Activated T-helper 17 cell treated with anti-CD3 and anti-CD28 coated beads, Interleukin-2, amount 50 U/mL, for 72 hours (primary cell): ENCODE measurements at regions not wholly inside any gene's neighbourhood (a gene's known extent, or its start where the extent isn't known, plus 50 kb on each side); places are given as distances from the start of the nearest gene placed in this dataset.

Source experiments
- ATAC-seq: fragments of 150-1000 bp; cut with Tn5 transposase; replicated peaks from 2 replicates; pipeline ENCODE4 v1.10.0; 2021; ENCODE audit warnings: mild to moderate bottlenecking, moderate library complexity
- H3K27ac Mint-ChIP-seq: one replicate; pipeline ENCODE4 v1.8.0; 2022; ENCODE audit warnings: mixed read lengths
- H3K27me3 Mint-ChIP-seq: one replicate; pipeline ENCODE4 v1.8.0; 2022; ENCODE audit warnings: mixed read lengths
- H3K36me3 Mint-ChIP-seq: one replicate; pipeline ENCODE4 v1.8.0; 2022; ENCODE audit warnings: low read depth, mild to moderate bottlenecking, mixed read lengths
- H3K4me1 Mint-ChIP-seq: one replicate; pipeline ENCODE4 v1.8.0; 2022; ENCODE audit warnings: mixed read lengths
- H3K4me3 Mint-ChIP-seq: one replicate; pipeline ENCODE4 v1.8.0; 2022; ENCODE audit warnings: mild to moderate bottlenecking, mixed read lengths
- H3K9me3 Mint-ChIP-seq: one replicate; pipeline ENCODE4 v1.8.0; 2022; ENCODE audit warnings: mixed read lengths

DNA sequence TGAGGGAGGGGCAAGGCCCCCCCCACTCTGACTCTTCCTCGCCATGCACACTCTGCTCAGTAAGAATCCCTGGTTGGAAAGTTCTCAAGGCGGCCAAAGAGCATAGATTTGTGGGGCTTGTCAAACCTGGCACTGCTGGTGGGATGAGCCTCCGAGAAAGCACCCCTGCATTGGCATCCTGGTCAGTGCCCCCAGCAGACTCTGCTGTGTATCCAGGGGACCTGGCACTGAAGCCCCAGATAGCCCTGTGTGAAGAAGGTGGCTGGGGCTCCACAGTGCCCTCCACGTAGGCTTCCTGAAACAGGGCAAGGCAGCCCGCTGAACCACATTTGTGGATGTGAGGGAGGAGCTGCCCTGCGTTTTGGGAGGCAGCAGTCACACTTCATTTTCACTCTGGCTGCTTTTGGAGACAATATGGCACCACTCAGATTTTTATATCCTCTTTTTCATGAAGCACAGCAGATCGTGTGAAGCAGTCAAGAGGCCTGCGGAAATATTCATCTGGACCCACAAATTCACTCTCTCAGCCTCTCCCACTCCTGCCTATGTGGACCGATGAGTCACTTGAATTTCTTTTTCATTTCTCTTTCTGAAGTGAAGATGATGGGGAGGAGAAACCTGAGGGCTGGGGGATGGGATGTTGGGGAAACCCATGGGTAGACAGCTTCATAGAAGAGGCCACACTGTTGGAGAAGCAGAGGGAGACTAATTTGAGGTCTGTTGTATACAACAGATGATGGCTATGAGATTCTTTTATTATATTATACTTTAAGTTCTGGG, 88.7 kb upstream of the BCL6 start:
- Mint-ChIP-seq H3K4me3 (peak overlapping the region; percentile 3), H3K27ac (no peak overlapping the region), H3K4me1 (peaks cover 13% of the 10 kb centered on the region), H3K9me3 (peaks cover 8% of the 10 kb centered on the region), H3K36me3 (no peaks in the 10 kb centered on the region), H3K27me3 (no peaks in the 10 kb centered on the region)
- peak; percentile 84 for ATAC-seq

DNA sequence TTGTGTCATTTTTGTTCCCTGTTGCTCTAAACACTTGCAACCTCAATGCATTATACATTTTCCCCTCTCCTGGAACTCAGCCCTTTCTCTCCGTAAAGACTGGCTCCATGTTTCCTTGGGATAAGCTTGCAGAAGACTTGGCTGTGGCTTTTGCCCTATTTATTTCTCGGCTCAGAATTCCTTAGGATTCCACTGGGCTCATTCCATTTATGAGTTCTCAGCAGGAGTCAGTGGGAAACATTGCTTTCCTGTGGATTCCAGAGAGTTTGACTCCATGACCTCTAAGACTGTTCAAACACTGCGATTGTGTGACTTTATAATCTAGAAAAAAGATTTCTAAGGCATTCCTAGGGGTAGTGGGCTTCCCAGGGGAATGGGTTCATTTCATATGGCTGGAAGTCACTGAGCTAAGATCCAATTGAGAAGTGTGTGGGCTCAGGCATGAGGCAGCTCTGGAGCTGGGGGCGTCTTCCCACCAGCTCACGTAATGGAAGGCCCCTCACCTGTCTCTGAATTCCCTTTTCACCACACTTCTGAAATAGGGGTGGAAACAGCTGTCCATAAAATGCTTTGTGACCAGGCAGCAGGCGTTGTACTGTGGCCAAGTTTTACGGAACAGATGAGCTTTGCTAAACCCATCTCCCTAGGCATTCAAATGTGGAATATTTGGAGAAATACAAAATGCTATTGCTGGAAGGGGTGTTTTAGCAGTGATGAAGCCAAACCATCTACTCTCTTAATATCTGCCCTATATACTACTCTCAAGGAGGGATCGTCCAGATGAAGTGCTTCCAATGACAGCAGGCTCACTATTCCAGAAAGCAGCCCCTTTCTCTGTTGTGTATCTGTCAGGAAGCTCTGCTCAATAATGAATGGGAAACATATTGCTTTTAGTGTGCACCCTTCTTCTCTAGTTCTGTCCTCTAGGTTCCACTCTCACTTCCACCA, 91.8 kb upstream of the BCL6 start:
- Mint-ChIP-seq H3K4me1 (peaks cover 17% of the 10 kb centered on the region), H3K9me3 (peaks cover 3% of the 10 kb centered on the region), H3K36me3 (no peaks in the 10 kb centered on the region), H3K27ac (no peak overlapping the region), H3K4me3 (no peak overlapping the region), H3K27me3 (no peaks in the 10 kb centered on the region)
- ATAC-seq, result no peak

DNA sequence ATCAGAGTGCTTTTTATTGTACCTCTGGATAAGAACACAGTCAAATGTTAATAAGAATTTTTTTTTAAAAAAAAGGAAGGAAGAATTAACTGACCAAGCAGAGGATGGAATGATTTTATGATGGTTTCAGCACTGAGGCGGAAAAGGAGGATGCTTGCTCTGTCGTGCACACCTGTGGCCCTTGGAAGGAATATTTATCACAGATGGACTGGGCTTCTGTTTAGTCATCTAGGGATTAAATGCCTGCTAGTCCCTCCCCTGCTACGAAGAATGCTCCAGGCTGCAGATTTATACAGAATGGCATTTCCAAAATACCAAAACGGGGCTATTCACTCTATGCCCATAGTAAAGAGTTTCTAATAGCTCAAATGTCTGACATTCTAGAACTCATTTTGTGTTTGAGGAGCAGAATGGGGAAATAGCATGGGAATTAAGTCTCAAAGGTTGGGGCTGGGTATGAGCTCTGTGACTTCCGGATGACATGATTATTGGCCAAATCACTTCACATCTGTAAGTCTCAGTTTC, 92.8 kb upstream of the BCL6 start:
- Mint-ChIP-seq H3K4me1 (peaks cover 13% of the 10 kb centered on the region), H3K27me3 (no peaks in the 10 kb centered on the region), H3K4me3 (no peak overlapping the region), H3K36me3 (no peaks in the 10 kb centered on the region), H3K9me3 (peaks cover 3% of the 10 kb centered on the region), H3K27ac (no peak overlapping the region)
- no peak for ATAC-seq

DNA sequence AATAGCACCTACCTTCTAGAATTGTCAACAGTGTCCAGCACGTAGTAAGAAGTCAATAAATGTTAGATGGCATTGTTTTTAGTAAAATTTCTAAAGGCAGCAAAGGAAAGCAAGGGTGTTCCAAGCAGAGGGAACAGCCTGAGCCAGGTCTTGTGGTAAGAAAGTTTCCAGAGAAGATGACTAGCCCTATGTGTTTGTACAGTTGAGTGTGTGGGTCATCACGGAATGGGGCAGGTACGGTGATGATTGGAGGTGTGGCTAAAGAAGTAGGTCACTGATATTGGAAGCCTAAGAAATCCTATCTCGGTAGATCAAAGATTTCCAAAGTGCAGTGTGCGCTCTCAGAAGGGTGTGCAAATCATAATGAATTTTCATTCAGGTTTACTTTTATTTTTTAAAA, 94.2 kb upstream of the BCL6 start:
- ATAC-seq, result peak; percentile 77
- no peaks in the 10 kb centered on the region for H3K36me3 Mint-ChIP-seq
- H3K4me3 Mint-ChIP-seq, result no peak overlapping the region
- peaks cover 3% of the 10 kb centered on the region for H3K9me3 Mint-ChIP-seq
- no peaks in the 10 kb centered on the region for H3K27me3 Mint-ChIP-seq
- no peak overlapping the region for H3K27ac Mint-ChIP-seq
- H3K4me1 Mint-ChIP-seq, result peaks cover 13% of the 10 kb centered on the region

DNA sequence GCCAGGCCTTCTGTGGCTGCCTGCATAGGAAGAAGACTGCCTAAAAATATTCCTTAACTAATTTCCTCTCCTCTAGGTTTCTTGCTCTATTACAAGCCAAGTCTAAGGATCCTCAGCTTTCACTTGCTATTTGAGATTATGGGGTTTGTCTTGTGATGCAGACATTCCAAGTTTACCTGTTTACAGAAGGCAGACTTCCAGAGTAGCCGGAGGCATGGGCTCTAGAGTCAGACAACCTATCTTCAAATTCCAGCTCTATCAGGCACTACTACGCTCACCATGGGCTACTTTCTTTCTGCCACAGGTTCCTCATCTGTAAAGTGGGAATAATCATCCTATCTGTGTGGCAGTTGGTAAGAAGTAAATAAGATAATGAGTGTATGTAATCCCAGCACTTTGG, 95.6 kb upstream of the BCL6 start:
- ATAC-seq, result no peak

DNA sequence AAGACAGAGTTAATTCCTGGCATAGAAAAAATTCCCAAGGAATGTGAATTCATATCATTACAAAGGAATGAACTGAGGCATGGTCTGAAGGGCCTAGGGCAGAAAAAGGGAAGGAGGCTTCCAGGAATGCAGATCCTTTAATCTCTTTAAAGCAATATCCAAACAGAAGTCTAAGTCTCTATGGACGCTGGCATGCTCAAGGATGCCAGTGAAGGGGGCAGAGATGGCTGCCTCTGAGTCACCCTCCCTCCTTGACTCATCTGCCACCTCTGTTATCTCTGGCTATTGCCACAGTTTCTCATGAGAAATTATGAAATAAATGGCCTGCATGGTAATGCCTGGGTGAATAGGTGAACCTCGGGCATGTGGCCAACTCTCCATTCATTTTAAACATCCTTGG, 96.3 kb upstream of the BCL6 start:
- Mint-ChIP-seq H3K4me1 (peaks cover 13% of the 10 kb centered on the region), H3K4me3 (no peak overlapping the region), H3K27me3 (no peaks in the 10 kb centered on the region), H3K27ac (no peak overlapping the region), H3K36me3 (no peaks in the 10 kb centered on the region), H3K9me3 (no peaks in the 10 kb centered on the region)
- peak; percentile 73 for ATAC-seq

More for the DNA sequence above, 95.6 kb upstream of the BCL6 start:
- H3K9me3 Mint-ChIP-seq, result no peaks in the 10 kb centered on the region
- H3K4me3 Mint-ChIP-seq, result no peak overlapping the region
- no peaks in the 10 kb centered on the region for H3K36me3 Mint-ChIP-seq
- H3K27me3 Mint-ChIP-seq, result no peaks in the 10 kb centered on the region
- H3K27ac Mint-ChIP-seq, result peak overlapping the region; percentile 43
- H3K4me1 Mint-ChIP-seq, result peaks cover 13% of the 10 kb centered on the region

DNA sequence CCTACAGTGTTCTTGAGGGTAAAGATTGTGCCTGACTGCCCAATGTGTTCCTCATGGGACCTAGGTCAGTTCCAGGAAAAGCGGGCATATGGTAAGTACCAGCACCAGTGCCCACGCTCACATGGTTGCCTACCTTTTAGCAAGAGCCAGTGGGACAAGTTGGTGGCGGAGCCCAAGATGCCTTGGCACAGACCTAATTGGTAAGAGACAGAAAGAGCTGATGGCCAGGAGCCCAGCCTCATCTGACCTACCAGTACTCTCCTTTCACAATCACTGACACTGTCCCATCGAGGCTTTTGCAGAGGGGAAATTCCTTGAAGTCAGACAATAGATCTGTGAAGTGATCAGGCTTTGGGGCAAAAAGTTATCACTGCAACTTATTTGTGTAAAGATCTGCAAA, 98.4 kb upstream of the BCL6 start:
- H3K9me3 Mint-ChIP-seq, result no peaks in the 10 kb centered on the region
- H3K27me3 Mint-ChIP-seq, result no peaks in the 10 kb centered on the region
- peaks cover 13% of the 10 kb centered on the region for H3K4me1 Mint-ChIP-seq
- H3K27ac Mint-ChIP-seq, result no peak overlapping the region
- no peaks in the 10 kb centered on the region for H3K36me3 Mint-ChIP-seq
- no peak overlapping the region for H3K4me3 Mint-ChIP-seq
- ATAC-seq, result no peak

DNA sequence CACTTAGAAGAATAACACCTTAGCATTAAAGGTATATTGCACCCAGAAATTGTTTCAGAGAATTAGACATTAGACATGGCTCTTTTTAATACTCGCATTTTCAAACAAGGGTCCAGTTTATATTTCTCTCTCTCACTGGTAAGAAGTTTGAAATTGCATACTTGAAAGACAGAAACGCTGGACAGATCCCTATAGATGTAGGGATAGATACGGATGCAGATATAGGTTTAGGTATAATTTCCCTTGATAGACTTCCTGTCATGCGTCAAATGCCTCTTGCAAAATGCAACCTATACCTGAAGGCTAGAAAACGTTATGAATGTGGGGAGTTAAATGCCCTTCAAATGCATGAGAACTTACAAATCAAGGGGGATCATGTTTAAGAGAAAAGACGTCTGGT, 99.4 kb upstream of the BCL6 start:
- Mint-ChIP-seq H3K4me1 (peaks cover 8% of the 10 kb centered on the region), H3K27ac (no peak overlapping the region), H3K36me3 (no peaks in the 10 kb centered on the region), H3K4me3 (no peak overlapping the region), H3K9me3 (no peaks in the 10 kb centered on the region), H3K27me3 (no peaks in the 10 kb centered on the region)
- no peak for ATAC-seq

DNA sequence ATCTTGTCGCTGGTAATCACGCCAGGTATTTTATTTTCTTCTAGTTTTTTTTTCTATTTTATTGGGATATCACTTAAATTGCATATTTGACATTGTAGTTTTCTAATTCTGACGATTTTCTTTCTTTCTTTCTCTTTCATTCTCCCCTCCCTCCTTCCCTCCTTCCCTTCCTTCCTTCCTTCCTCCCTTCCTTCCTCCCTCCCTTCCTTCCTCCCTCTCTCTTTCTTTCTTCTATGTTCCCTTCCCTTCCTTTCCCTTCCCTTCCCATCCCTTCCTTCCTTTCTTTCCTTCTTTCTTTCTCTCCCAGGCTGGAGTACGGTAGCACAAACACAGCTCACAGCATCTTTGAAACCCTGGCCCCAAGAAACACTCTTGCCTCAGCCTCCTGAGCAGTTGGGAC, 100.6 kb upstream of the BCL6 start:
- no peak for ATAC-seq
- Mint-ChIP-seq H3K4me3 (no peak overlapping the region), H3K36me3 (no peaks in the 10 kb centered on the region), H3K27me3 (no peaks in the 10 kb centered on the region), H3K9me3 (no peaks in the 10 kb centered on the region), H3K27ac (no peak overlapping the region), H3K4me1 (no peaks in the 10 kb centered on the region)

DNA sequence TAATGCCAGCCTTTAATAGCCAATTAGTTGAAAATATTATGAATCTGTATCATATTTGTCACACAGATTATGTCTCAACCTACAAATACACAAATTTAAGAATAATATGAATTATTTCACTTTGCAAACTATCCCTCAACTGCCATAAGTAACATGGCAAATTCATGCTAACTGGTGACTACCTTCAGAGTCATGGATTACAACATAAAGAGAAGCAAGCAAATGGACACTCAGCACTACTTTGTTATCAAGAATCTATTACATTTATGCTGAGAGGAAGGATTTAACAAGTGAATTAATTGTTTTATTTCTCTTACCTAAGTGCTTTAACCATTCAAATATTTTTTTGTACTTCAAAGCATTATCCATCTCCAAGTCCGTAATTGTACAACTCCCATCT, 103.1 kb upstream of the BCL6 start:
- Mint-ChIP-seq H3K27ac (no peak overlapping the region), H3K4me3 (no peak overlapping the region), H3K36me3 (no peaks in the 10 kb centered on the region), H3K27me3 (no peaks in the 10 kb centered on the region), H3K9me3 (peaks cover 3% of the 10 kb centered on the region), H3K4me1 (peaks cover 10% of the 10 kb centered on the region)
- no peak for ATAC-seq

DNA sequence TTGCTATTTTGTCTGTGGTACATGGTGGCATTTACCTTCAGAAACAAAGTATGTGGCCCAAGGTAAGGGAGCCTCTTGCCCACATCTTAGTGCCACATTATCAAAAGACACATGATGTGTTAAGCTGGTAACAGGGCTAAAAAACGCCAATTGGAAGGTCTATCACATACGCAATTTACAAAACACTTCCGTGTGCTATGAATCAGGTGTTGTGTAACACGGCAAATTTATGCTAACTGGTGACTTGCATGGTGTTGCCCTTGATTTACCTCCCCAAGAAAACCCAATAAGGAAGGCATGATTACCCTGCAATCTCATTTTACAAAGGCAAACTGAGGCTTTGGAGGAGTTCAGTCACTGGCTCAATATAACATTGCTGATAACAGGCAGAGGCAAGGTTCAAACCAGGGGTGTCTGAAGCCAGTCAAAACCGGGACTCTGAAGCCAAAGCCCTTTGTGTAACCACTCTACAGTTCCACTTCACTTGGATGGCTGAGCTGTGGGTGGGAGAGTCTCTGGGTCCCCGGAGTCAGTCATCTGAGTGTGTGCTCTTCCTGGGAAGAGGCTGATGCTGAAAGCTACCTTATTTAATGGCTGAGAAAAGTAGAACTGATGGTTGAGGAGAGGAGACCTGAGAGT, 103.9 kb upstream of the BCL6 start:
- Mint-ChIP-seq H3K4me3 (no peak overlapping the region), H3K9me3 (peaks cover 3% of the 10 kb centered on the region), H3K27ac (no peak overlapping the region), H3K36me3 (no peaks in the 10 kb centered on the region), H3K27me3 (no peaks in the 10 kb centered on the region), H3K4me1 (peaks cover 15% of the 10 kb centered on the region)
- no peak for ATAC-seq

DNA sequence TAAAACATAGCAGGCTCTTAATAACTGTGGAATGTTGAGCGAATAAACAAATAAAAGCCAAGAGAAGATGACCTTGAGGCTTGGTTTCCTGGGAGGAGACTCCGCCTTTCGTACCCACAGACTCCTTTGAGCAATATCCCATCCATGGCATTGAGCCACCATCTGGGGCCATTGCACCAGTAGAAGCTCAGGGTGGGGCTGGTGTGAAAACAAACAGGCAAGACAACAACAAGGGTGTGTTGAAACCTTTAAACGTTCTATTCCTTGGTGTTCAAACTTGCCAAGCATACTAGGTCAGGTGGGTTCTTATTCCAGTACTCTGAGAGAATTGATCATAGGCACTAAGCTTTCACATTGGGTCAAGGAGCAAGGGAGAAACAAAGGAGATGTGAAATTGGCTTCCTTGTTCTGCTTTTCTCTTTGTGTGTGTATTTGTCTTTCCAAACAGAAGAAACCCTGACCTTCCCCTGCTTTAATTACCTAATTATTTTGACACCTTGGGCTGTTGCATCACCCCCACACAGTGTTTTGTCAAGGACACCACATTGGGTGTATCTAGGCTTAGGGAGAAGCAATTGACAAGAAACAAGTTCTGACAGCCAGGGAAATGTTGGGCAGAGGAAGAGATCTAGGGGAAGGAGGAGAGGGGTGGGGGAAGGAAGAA, 105.1 kb upstream of the BCL6 start:
- H3K9me3 Mint-ChIP-seq, result peaks cover 3% of the 10 kb centered on the region
- H3K4me3 Mint-ChIP-seq, result no peak overlapping the region
- ATAC-seq, result no peak
- H3K36me3 Mint-ChIP-seq, result no peaks in the 10 kb centered on the region
- no peaks in the 10 kb centered on the region for H3K27me3 Mint-ChIP-seq
- peaks cover 15% of the 10 kb centered on the region for H3K4me1 Mint-ChIP-seq
- no peak overlapping the region for H3K27ac Mint-ChIP-seq

DNA sequence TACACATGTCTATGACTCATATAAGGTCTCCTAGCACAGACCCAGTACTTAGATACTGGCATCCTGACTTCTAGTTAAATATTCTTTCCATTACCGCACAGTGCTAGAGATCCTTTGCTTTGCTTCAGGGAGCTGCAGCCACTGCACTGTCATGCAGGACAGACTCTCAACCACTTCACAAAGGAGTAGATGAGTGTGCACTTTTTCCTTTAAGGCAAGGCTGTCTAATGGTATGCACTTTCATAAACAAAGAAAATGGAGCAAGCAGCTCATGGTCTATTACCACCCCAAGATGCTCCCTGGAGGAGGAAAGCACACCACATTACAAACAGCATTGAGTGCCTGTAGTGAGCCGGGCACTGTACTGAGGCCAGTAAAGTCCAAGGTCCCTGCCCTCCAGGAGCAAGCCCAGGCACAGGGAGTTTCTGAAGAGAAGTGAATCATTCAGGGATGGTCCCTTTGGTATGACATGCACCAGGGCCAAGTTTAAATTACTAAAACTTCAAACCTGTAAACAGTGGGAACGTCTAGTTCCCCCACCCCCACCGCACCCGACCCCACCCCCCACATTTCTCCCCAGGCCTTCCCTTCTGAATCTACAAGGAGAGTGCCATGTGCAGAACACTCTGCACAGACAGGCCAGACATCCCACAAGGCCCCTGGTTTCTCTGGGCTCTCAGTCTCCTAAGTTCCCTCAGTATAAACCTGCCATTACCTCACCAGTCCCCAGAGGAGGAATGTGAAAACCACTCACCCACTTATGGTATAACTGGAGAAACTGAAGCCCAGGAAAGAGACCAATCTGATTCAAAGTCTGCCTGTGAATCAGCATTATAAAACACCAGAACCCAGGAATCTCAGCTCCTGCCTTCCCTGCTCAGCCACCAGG, 107.8 kb upstream of the BCL6 start:
- H3K4me3 Mint-ChIP-seq, result no peak overlapping the region
- H3K36me3 Mint-ChIP-seq, result no peaks in the 10 kb centered on the region
- ATAC-seq, result peak; percentile 84
- H3K27me3 Mint-ChIP-seq, result no peaks in the 10 kb centered on the region
- H3K27ac Mint-ChIP-seq, result peak overlapping the region; percentile 29
- peaks cover 15% of the 10 kb centered on the region for H3K4me1 Mint-ChIP-seq
- H3K9me3 Mint-ChIP-seq, result peaks cover 3% of the 10 kb centered on the region
